Right hindlimb (tissue), 1 donor: ENCODE measurements at regions not wholly inside any gene's neighbourhood (a gene's known extent, or its start where the extent isn't known, plus 50 kb on each side); places are given as distances from the start of the nearest gene placed in this dataset.

Experiments used
- DNase-seq: peaks from one replicate; pipeline ENCODE4 v3.0.0-alpha.2; 2018

DNA sequence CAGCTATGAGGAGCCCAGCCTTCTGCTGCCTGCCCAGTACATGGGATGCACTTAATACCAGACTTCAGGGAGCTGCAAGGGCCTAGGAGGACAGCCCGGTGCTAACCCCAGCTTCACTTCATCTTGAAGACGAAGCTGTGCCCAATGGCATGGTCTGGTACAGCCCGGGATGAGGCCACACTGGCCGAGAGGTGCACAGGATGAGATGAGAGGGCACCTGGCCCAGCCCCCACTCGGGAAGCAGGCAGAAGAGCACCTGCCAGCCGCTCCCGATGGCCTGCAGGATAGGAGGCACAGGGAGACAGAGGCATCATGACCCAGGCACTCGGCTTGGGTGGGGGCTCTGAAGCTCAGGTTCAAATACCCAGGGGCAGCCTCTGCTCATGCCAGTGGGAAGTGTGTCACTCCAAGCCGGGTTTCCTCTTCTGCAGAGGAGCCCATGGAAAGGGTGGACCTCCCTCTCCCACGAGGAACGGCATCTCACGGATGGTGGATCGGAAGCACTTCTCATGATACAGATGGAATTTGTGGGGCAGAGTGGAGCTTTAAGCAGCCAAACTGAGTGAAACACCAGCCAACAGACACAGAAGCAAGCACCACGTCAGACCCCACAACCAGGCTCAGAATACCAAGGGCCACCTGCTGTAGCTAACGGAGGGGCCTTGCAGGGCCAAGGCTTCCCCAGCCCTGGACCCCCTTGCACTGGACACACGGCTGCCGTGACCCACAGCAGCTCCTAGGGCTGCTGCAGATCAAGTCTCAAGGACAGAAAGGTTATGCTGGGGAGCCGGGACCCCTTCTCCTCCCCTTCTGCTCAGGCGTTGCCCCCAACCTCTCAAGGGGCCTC, 875.2 kb downstream of the BRD1 start:
- DNase-seq, result no peak

DNA sequence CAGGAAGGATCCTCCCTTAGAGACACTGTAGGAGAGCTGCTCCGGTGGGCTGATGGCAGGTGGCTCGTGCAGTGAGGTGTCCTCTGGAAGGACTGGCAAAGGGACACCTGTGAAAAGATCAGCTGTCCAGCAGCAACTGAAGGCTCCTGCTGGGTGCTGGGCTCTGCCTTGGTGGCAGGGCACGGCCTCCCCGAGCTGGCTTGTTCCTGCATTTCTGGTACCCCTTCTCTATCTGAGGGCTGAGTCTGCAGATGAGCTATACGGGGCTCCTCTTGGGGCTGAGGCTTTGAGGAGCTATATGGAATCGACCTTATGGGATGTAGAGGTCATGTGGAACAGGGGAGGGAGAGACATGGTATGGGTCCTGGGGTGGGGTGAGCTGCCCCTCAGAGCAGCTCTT, 875.8 kb downstream of the BRD1 start:
- DNase-seq, result no peak

DNA sequence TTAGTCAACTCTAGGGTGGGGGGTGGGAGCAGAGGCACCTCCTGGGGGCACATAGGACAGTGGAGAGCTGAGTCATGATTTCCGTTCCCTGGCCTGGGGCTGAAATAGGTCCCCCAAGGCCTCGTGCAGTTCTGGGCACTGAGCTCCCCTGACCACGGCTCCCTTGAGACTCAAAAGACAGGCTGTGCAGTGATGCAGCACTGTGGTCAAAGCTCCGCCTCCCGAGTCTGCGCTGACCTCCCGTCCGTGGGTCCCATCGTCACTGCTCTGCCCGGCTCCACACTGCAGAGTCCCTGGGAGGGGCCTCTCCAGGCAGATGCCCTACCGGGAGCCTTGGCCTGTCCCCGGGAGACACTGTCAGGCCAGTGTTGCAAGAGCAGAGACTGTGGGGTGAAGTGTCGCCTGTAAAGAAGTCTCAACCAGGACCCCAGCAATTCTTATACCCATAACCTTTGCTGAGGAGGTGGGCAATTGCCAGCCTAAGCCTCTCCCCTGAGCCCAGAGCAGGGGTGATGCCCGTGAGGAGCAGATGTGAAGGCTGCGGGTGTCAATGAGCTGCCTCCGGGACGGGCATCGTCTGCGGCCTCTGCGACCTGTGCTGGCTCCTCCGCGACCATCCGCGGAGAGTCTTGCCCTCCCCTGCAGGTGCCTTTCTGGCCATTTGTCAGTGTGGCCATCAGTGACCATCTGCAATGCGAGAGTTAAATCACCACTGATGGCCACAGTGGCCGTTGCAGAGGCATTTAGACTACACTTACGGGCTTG, 877.3 kb downstream of the BRD1 start:
- DNase-seq, result no peak

DNA sequence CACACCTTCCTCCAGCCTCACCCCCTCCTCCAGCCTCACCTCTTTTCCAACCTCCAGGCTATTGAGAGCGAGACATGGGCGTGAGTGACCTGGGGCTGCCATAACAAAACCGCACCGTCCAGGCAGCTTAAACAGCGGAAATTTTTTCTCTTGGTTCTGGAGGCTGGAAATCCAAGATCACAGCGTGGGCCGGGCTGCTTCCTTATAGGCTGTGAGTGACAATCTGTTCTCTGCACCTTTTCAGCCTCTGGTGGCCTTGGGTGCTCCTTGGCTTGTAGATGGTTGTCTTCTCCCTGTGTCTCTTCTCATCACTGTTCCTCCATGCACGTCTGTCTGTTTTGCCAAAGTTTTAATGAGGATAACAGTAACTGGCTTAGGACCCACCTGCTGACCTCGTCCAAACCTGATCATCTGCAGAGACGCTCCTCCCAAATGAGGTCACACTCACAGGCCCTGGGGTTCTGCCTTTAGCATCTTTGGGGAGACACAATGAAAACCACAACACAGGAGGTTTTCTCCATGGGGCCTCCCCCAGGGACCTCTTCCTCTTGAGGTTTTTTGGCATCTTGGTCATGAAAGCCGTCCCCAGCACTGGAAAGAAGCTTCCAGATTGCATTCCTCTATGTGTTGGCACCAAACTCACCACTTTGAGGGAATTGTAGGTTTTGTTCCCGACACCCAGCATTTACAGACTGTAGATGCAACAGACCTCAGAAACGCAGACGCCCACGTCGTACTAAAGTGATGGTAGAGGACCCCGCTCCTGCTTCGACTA, 878.1 kb downstream of the BRD1 start:
- no peak for DNase-seq

DNA sequence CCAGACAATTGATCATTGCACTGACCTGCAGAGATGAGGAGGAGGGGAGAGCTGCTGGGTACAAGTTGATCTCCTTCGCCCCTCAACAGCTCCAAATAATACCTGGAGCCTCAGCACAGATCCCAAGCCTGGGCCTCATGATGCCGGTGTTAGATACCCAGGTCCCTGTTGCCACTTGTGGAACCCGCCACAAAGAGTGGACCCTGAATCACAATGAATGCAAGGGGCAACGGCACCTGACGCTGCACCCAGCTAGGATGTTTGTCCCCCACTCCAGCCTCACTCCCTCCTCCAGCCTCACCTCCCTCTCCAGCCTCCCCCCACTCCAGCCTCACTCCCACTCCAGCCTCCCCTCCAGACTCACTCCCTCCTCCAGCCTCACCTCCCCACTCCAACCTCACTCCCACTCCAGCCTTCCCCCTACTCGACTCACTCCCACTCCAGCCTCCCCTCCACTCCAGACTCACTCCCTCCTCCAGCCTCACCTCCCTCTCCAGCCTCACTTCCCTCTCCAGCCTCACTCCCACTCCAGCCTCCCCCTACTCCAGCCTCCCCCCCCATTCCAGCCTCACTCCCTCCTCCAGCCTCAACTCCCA, 879.0 kb downstream of the BRD1 start:
- no peak for DNase-seq

DNA sequence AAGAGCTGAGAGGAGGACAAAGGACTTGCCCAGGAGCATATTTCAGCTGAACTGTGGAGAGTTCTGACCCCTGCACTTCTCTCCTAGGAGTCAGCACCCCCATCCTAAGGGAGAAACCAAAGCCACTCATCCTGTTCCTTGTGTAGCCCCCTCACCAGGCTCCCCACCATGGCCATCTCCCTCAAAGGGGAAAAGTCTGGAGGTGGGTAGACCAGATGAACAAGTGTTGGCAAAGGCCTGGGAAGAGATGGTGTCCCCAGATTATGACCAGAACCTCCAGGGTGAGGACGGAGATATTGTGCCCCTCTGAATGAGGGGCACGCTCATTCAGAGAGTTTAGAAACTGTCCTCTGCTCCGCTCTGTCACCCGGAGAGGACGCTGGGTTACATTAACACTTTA, 880.0 kb downstream of the BRD1 start:
- DNase-seq, result no peak

DNA sequence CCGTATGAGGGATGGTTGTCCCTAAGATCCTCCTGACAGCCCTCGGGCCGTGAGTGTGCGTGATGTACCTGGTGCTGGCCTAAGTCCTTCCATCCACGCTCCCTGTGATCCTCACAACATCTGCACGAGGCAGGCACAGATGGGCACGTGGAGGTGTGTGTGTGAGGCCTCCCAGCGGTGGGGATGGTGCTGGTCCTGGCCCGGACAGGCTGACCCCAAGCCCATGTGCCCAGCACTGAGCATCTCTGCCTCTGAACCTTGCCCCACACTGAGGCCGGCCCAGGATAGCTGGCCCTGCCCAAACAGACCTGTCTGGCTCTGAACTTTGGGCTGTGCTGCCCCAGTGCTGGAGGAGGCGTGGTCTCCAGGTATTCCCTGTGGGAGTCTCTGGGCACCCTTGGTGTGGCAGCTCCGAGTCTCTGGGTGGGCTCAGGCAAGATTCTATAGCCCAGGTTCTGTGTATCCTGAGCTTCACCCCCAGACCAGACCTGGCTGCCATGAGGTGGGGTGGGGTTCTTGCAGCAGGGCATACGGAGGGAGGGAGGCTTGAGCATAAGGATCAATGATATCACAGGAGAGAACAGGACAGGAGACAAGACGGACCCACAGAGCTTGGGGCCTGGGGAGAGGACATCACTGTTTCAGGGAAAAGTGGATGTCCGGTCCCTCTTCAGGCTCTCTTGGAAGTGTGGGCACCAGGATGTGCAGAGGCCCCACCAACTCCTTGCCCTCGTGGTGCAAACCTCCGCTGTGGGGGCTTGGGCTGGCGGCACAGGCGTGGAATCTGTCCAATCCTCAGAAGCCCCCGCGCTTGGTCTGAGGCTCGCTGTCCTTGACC, 881.8 kb downstream of the BRD1 start:
- DNase-seq, result no peak

DNA sequence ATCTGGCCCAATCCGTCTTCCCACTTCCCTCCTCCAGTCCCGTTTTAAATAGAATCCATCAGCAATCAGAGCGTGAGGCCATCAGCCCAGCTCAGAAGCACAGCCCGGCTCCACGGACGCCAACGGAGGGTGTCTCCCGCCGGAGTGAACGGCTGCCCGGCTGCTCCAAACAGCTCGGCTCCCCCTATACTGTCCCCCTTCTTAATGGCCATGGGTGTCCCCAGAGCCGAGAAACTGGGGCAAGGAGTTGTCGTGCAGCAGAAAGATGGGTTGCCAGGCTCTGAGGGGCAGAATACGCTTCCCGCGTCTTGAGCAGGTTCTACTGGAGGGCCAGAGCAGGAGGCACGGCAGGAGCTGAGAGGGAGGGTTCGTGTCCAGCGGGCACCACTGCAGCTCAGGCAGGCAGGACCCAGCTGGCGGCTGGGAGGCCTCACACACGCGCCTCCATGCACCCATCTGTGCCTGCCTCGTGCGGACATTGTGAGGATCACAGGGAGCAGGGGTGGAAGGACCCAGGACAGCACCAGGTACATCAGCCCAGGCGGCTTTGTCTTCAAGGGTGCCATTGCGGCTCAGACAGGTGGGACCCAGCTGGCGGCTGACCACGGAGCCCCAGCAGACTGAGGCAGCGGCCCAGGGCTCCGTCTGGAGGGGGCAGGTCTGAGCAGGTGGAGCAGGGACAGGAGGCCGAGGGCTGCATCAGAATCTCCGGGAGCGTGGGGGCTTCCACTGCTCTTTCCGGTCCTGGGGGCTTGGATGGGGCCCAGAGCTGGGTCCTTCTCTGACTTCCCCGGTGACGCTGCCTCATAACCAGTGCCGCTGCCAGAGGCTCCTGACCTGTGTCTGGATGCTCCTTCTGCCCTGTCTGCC, 882.7 kb downstream of the BRD1 start:
- DNase-seq, result no peak

DNA sequence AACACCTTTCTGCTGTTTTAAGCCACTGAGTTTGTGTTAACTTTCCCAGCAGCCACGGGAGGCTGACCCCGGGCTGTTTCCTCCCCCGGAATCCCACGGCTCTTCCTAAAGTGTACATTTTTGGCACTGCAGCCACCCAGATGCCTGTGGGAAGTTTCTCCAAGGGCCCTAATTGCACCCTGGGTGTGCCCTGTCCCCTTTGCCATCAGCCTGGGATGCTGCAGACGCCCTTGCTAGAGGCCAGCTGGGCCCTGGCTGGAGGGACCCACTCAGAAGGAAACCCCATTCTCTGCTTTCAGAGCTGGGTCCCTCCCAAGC, 883.3 kb downstream of the BRD1 start:
- no peak for DNase-seq

DNA sequence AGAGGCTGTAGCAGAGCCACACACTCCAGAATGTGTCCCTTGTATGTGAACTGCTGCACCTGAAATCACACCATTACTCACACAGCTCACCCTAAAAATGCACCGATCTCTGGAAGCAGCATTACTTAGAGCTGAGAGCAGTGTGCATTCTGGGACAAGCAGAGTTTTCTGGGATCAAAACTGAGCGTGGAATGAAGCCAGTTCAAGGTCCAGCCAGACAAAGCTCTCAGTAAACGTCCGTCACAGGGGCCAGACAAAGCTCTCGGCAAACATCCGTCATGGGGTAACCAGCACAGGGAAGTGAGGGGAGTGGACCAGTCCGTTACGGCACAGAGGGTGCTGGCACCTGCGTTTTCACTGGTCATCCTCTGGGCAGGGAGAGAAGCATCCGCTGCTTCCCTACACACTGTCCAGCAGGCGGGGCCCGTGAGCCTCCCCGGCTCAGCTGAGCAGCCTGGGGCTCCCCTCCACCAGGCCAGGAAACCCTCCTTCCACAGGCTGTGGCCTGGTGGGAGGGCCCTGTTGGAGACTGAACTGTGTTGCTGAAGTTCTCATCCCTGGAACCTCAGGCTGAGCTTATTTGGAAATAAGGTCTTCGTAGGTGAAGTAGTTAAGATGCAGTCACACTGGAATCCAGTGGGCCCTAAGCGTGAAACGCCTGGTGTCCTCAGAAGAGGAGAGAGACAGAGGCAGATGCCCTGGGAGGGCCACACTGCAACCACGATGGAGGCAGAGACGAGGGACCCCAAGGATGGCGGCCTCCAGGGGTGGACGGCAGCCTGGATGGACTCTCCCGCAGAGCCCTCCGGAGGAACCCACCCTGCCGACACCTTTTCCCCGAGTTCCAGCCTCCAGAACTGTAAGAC, 883.9 kb downstream of the BRD1 start:
- peak; percentile 59 for DNase-seq

DNA sequence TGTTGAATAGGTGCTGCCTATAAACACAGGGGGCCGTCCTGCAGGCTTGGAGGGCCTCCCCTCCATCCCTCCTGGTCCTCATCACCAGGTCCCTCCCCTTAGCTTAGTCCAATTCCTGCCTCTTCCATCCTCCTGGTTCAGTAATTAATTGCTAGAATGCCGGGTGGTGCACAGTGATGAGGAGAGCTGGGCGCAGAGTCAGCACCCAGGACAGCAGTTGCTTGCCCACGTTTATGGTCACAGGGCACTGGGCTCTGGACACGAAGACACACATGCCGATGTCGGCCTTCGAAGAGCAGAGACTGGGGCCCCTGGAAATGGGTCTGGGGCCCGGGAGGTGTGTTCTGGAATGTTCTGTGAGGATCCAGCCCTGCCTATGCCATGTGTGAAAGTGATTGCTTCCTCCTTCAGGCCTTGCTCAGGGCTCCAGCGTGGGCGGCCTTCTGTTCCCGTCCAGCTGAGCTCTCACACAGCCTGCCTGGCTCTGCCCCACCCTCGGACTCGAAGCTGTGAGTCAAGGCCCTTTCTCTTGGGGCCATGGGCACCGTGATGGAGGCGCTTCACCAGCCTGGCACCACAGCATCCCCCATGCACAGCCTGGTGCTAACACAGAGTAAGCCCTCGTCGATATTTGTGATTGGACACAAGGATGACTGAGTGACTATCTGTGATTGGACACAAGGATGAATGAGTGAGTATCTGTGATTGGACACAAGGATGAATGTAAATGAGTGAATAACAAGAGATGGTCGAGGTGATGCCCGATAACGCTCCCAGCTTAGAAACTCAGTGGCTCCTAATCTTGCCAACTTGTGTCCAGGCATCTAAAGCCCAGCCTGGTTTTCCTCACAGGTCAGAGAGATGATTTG, 884.7 kb downstream of the BRD1 start:
- DNase-seq, result no peak

DNA sequence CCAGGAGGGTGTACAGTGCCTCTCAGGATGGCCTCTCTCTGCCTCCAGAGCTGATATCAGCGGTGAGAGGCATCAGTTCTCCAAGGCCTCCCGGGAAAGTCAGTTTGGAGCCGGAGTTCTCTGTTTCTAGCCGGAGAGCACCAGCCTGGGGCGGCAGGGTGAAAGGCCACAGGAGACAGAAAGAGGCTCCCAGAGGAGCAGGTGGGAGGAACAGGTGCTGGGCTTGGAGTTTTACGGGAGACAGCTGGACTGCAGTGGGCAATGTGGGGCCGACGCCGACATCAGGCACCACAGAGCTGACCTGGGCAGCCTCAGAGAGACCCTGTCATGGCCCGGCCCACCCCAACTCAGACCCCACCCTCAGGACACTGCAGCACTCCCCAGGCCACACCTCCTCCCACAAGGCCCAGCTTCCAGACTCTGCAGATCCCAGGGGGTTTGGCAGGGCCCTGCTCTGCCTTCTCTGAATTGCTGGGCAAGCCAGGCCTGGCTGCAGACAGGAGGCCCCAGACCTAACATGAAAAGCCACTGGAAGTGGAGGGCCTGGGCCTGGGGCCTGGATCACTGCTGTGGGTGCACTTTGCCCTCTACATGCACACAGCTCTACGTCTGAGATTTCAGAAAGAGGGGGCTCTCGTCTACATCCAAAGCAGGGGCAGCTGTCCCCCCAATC, 885.6 kb downstream of the BRD1 start:
- no peak for DNase-seq

DNA sequence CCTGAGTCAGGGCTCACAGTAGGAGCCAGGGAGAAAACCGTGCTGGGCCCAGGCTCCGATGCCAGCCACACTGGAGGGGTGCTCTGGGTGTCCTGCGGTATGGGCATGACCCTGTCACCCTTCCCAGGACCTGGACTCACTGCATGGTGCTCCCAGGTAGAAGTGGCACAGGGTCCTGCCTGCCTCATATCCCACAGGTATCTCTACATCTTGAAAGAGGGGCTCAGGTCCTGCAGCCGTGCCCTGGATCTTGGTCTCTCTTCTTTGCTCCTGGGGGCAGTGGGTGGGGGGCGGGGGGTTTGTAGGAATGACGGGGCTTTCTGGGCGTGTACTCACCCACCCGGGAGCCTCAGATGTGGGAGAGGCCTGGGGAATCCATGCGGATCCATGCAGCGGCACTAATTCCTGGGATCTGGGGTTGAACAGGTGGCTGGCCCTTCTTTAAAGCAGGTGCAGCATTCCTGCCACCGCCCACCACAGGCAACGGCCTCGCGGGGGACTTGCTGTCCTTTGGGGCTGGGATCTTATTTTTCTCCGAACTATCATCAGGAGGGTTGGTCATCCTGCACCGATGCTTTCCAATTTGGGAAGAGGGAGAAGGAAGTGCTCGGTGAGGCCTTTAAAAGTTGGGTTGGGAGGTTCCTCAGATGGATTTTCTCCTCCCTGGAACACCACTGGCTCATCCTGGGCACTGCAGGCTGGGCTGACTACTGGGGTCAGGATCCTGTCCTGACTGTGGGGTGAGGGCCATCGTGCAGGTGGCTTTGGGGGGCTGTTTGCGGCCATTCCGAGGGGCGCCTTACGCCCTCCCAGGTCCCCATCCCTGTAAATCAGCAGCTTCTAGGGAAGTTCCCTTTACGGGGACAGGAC, 886.4 kb downstream of the BRD1 start:
- DNase-seq, result no peak

DNA sequence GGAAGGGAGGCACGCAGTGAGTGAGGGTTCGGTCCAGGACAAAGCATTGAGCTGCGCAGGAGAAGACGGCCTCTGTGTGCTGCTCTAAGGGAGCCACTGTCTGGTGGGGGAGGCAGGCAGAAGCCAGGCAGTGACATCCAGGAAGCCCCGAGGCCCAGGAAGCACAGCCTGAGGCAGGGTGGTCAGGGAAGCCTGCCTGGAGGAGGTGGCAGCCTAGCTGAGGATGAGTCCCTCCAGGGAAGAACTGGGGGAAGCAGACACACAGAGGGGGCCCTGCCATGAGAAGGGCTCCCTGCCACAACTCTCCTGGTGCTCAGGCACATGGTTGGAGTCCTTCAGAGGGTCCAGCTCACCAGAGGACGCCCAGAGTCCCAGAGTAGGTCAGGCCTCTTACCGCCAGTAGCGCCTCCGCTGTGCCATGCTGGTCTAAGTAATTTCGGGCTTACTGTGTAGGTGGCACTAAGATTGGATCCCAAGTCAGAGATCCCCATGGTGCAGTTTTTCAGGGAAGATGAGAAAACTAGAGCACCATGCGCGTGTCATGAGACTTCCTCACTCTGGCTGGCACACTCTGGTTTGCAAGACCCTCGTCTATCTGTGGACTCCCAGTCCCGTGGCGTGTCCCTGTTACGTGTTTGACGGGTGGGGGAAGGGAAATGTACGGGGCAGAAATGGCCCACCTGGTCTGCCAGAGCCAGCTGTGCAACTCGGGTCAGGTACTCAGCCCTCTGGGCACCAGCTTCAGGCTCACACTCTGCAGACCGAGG, 887.2 kb downstream of the BRD1 start:
- DNase-seq, result no peak

DNA sequence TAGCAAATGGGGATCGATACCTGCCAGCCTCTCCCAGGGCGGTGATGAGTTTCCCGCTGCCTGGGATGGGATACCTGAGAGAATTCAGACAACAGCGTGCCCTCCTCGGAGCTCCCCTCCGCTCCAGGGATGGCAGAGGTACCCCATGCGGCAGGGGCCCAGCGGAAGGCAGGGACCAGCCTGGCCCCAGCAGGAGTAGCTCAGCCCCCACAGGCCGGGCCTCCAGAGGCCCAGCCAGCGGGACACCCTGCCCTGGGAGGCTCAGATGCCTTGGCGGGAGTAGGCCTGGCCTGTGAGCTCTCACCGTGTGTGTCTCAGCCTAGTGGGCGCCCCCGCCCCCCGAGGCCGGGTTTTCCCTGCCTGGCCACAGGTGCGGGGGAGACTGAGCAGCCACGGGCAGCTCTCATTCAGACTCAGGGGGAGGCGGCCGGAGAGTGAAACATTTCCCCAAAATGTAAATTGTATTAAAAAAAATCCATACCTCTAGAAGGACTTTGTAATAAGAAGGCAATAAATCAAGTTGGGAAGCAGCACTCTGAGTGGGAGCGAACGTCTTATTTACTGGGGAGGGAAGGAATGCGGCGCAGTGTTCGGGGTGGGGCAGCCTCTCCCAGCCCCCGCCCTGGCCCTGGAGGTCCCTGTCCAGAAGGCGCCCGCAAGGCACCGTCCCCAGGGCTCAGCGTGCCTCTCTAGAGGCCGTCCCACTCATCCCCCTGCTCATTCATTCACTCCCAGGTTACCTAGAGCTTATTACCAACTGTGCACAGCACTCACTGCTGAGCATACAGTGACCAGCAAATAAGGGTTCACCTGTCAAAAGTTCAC, 888.0 kb downstream of the BRD1 start:
- no peak for DNase-seq

DNA sequence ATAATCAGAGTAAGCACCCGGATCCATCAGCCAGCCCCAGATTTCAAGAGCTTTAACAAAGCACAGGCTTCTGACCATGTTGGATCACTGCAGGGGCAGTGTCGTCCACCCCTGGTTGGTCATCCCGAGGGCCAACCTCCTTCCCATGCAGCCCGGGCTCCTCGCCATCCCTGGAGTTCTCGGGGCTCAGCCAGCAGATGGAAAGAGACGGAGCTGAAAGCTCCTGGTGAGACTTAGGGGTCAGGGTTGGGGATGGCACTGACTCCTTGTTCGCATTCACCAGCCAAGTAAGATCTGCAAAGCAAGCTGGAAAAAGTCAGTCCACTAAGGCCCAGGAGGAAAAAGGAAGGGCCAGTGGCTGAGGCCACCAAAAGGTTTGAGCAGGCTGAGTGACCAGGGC, 888.9 kb downstream of the BRD1 start:
- no peak for DNase-seq
